Pancreas (tissue), 10 donors: ENCODE measurements at regions not wholly inside any gene's neighbourhood (a gene's known extent, or its start where the extent isn't known, plus 50 kb on each side); places are given as distances from the start of the nearest gene placed in this dataset.

Experiments
- ATAC-seq, 4 donors: fragments of 200-7000 bp; cut with Tn5 transposase; one replicate each; pipeline versions ENCODE4 v1.8.0 to v1.9.1; 2020; ENCODE audit warnings: mild to moderate bottlenecking in 4 of 4, moderate library complexity in 4 of 4
- DNase-seq, 6 donors: peaks; one replicate each; pipeline ENCODE4 v3.0.0-alpha.2; 2020
- FAIRE-seq: peaks from 2 replicates; lab custom pipeline; 2012; peaks lifted over from hg19 to GRCh38; lab: Jason Lieb, UNC
- H3K27ac ChIP-seq, 4 donors: fragments of 200-600 bp; sonication (generic); 1 replicate in 3 of 4; 2 replicates in 1 of 4; pipeline versions ENCODE4 v1.5.0 to v1.8.0; 2020
- H3K27me3 ChIP-seq, 4 donors: fragments of 200-600 bp; one replicate each; pipeline ENCODE4 v1.8.0; 2021
- H3K36me3 ChIP-seq, 3 donors: fragments of 200-600 bp; sonication (generic) in 1 of 3; one replicate each; pipeline versions ENCODE4 v1.5.0 to v1.8.0; 2020 to 2021
- H3K4me1 ChIP-seq, 3 donors: fragments of 200-600 bp; one replicate each; pipeline ENCODE4 v1.8.0; 2021
- H3K4me3 ChIP-seq, 4 donors: fragments of 200-600 bp; sonication (generic) in 2 of 4; one replicate each; pipeline versions ENCODE4 v1.5.0 to v1.8.0; 2020 to 2021
- H3K9me3 ChIP-seq, 4 donors: fragments of 200-600 bp; one replicate each; pipeline ENCODE4 v1.8.0; 2021
- WGBS, 2 donors: extraction: QIAGEN DNeasy Blood & Tissue Kit; methylation state at CpG; one replicate each; pipeline ENCODE4 v1.1.7; 2013; 5-methylcytosine and 5-hydroxymethylcytosine counted together
- intact Hi-C, 3 donors: fragments of 100-400 bp; cut with DNase I; formaldehyde crosslinking; loops; one replicate each; pipeline versions ENCODE4 v1.11.1 to v1.14.2; 2022
- TF ChIP-seq, protein P1 (sequence below), 4 donors: fragments of 200-600 bp; sonication (generic) in 3 of 4; IDR thresholded peaks; one replicate each; pipeline versions ENCODE4 v1.5.0 to v1.8.0; 2021; ENCODE audit warnings: antibody characterized with exemption in 4 of 4
- donor health status: healthy with polysubstance abuse.
- donor health status: DM: no; HTN: no; CAD: no; lungs with moderate emphysema.
- donor health status: DM: no; HTN: no; CAD: no.
- donor health status: control.
- donor health status: control.
- donor health status: Bipolar disorder and iron deficiency.
- donor health status: DM: yes; HTN: yes; CAD: no.
- donor health status: DM: no; HTN: no; CAD: no.
- donor health status: DM: no; HTN: no; CAD: no.
- donor health status: DM: yes; HTN: yes; CAD: no.

DNA sequence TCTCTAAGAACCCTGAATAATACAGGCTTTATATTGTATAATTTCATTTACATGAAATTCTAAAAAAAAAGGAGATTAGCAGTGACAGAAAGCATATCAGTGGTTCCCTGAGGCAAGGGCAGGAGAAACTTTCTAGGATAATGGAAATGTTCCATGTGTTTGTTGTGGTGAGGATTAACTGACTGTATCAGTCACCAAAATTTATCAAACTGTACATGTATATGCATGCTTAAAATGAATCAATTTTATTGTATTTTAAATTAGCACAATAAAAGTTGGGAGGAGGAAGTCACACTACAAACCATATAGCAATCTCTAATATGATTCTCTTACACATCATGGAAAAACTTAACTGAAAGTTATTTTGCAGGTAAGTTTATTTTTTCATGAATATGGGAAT lies 396.8 kb downstream of the EFNB2 start:
- DNase-seq (no peak), FAIRE-seq (no peak), ATAC-seq (no peak)
- H3K27me3 ChIP-seq: no peaks in the 10 kb centered on the region
- H3K4me1 ChIP-seq: peaks cover 0 to 6% (median 3%) of the 10 kb centered on the region in 3 donors
- H3K36me3 ChIP-seq: no peaks in the 10 kb centered on the region
- TF ChIP-seq, protein P1, sequence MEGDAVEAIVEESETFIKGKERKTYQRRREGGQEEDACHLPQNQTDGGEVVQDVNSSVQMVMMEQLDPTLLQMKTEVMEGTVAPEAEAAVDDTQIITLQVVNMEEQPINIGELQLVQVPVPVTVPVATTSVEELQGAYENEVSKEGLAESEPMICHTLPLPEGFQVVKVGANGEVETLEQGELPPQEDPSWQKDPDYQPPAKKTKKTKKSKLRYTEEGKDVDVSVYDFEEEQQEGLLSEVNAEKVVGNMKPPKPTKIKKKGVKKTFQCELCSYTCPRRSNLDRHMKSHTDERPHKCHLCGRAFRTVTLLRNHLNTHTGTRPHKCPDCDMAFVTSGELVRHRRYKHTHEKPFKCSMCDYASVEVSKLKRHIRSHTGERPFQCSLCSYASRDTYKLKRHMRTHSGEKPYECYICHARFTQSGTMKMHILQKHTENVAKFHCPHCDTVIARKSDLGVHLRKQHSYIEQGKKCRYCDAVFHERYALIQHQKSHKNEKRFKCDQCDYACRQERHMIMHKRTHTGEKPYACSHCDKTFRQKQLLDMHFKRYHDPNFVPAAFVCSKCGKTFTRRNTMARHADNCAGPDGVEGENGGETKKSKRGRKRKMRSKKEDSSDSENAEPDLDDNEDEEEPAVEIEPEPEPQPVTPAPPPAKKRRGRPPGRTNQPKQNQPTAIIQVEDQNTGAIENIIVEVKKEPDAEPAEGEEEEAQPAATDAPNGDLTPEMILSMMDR (IDR thresholded peaks at IDR 0.05): no peak
- H3K9me3 ChIP-seq: no peaks in the 10 kb centered on the region
- H3K27ac ChIP-seq: no peak overlapping the region
- intact Hi-C loops: no loop called here
- no peak overlapping the region for H3K4me3 ChIP-seq

DNA sequence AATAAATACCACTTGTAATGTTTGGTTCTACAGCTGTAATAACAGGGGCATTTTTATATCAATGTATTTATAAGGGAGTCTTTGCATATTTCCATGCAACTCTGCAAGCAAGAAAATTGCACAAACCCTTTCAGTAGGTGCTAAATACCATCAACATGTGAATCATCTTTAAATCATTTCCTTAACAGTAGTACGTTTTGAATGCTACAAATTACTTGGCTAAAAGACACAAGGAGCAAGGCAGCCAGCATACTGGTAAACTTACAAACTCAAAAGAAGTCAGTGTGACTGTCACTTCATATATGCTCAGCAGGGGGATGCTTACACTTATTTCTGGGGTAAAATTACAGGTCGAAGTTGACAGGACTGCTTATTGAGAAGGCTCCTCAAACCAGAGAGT lies 402.4 kb downstream of the EFNB2 start:
- Histone ChIP-seq H3K27me3 (no peaks in the 10 kb centered on the region), H3K9me3 (no peaks in the 10 kb centered on the region), H3K4me3 (no peak overlapping the region), H3K36me3 (no peaks in the 10 kb centered on the region), H3K4me1 (peaks cover 20 to 24% (median 23%) of the 10 kb centered on the region in 3 donors), H3K27ac (no peak overlapping the region)
- no peak for ATAC-seq
- 70 to 84% methylated on average over 2 of the region's 2 CpGs for whole genome bisulfite sequencing, 2 donors
- no peak for FAIRE-seq
- DNase-seq: no peak
- TF ChIP-seq, protein P1 (IDR thresholded peaks at IDR 0.05): no peak
- intact Hi-C loops: no loop called here

DNA sequence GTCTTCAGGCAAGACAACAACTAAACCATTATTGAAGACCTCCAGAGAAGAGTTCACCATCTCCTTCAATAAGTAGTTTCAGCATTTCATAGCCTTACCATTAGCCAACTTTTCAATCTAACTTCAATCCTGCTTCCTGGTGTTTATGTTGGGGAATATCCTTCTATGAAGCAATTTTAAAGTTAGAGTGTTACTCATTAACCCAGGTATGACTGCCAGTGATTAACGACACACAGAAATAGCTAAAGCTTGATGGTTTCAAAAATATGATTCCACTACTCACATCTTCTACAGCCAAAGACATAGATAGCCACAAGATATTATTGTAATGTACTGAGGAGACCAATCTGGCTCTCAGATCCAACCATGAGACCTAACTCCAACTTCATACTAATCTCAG lies 403.2 kb downstream of the EFNB2 start:
- Histone ChIP-seq H3K27me3 (no peaks in the 10 kb centered on the region), H3K27ac (peak overlapping the region in 1 of 4 donors; percentile 32), H3K9me3 (no peaks in the 10 kb centered on the region), H3K4me1 (peaks cover 20 to 24% (median 23%) of the 10 kb centered on the region in 3 donors), H3K36me3 (no peaks in the 10 kb centered on the region), H3K4me3 (no peak overlapping the region)
- intact Hi-C loops: no loop called here
- FAIRE-seq (no peak), ATAC-seq (peak; percentile 89 to 91 (median 90)), DNase-seq (no peak)
- 16 to 21% methylated on average over 1 of the region's 1 CpG for WGBS, 2 donors
- TF ChIP-seq, protein P1 (IDR thresholded peaks at IDR 0.05): no peak

DNA sequence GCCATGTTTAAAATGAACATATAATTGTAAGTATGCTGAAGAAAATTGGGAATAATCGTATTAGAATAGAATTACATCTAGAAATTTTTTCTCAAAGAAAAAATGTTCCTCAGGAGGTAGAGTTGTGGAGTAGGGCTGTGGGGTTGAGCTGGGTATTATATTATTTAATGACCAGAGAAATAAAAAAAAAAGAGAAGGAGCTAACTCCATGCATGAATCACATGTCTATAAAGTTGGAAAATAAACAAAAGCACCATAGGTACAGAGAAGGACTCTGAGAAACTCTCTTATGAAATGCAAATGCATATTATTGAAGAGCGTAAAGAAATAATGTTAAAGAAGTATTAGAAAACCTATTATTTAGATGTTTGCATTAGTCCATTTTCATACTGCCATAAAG lies 405.5 kb downstream of the EFNB2 start:
- Histone ChIP-seq H3K4me3 (no peak overlapping the region), H3K36me3 (no peaks in the 10 kb centered on the region), H3K27ac (no peak overlapping the region), H3K9me3 (no peaks in the 10 kb centered on the region), H3K4me1 (peaks cover 20 to 24% (median 23%) of the 10 kb centered on the region in 3 donors), H3K27me3 (no peaks in the 10 kb centered on the region)
- DNase-seq: no peak
- no peak for FAIRE-seq
- WGBS, 2 donors: 47 to 49% methylated on average over 2 of the region's 2 CpGs
- ATAC-seq: no peak
- TF ChIP-seq, protein P1 (IDR thresholded peaks at IDR 0.05): no peak
- intact Hi-C loops: no loop called here

DNA sequence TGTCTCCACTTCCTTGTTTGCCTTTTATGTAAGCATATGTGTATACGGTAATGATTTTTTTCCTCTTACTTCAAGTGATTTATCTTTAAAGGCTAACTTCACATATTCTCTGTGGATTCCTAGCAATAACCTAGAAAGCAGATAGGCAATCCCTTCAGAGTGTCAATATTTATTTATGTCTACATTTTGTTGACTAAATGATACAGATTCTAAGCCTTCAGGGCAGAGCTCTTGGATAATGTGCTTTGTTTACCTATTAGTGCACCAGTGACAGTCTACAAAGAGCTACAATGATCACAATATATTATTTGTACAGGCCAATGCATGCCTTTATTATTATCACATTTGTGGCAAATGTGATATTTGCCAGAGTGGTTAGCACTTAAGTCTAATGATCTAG lies 406.2 kb downstream of the EFNB2 start:
- Histone ChIP-seq H3K36me3 (no peaks in the 10 kb centered on the region), H3K4me1 (peaks cover 20 to 24% (median 23%) of the 10 kb centered on the region in 3 donors), H3K27ac (no peak overlapping the region), H3K27me3 (no peaks in the 10 kb centered on the region), H3K4me3 (no peak overlapping the region), H3K9me3 (no peaks in the 10 kb centered on the region)
- 19 to 23% methylated on average over 1 of the region's 1 CpG for WGBS, 2 donors
- intact Hi-C loops: no loop called here
- TF ChIP-seq, protein P1 (IDR thresholded peaks at IDR 0.05): no peak
- ATAC-seq (peak in 3 of 4 donors; percentile 12 to 69 (median 37)), FAIRE-seq (no peak), DNase-seq (no peak)
